ENCODE measurements at regions not wholly inside any gene's neighbourhood (a gene's known extent, or its start where the extent isn't known, plus 50 kb on each side); places are given as distances from the start of the nearest gene placed in this dataset.

GRCh38 chr17:33980193-33980592, 274.9 kb upstream of the CCL2 start:
- no peaks in the 10 kb centered on the region for H3K9me3 ChIP-seq (ENCODE audit: low read length)
- no peaks in the 10 kb centered on the region for H3K9me2 ChIP-seq (ENCODE audit: low read depth, low read length)
- H3K9ac ChIP-seq (ENCODE audit: low read length) = no peak overlapping the region
- no peak overlapping the region for H3K27ac ChIP-seq (ENCODE audit: low read depth, low read length, poor library complexity, severe bottlenecking)
- no peak overlapping the region for H3K4me2 ChIP-seq (ENCODE audit: low read length)
- H3K36me3 ChIP-seq (ENCODE audit: insufficient read depth, low read length) = no peaks in the 10 kb centered on the region
- H4K20me1 ChIP-seq (ENCODE audit: insufficient read depth, low read length) = no peaks in the 10 kb centered on the region
- no peaks in the 10 kb centered on the region for H3K4me1 ChIP-seq (ENCODE audit: insufficient read depth, low read length, severe bottlenecking)
- no peaks in the 10 kb centered on the region for H3K79me2 ChIP-seq (ENCODE audit: insufficient read depth, low read length)
- no peaks in the 10 kb centered on the region for H3F3A ChIP-seq (ENCODE audit: insufficient read depth, low read length)
- H3K27me3 ChIP-seq (ENCODE audit: insufficient read depth, low read length) = no peaks in the 10 kb centered on the region
- no peak for TF ChIP-seq CTCF (IDR thresholded peaks at IDR 0.05; ENCODE audit: low read length)
- no peak for TF ChIP-seq EZH2 (IDR thresholded peaks at IDR 0.05; ENCODE audit: borderline replicate concordance, low read length)
- no peak overlapping the region for H3K4me3 ChIP-seq (ENCODE audit: low read depth, low read length, poor library complexity, severe bottlenecking)
- no peak overlapping the region for H2AFZ ChIP-seq (ENCODE audit: low read length)

DNA sequence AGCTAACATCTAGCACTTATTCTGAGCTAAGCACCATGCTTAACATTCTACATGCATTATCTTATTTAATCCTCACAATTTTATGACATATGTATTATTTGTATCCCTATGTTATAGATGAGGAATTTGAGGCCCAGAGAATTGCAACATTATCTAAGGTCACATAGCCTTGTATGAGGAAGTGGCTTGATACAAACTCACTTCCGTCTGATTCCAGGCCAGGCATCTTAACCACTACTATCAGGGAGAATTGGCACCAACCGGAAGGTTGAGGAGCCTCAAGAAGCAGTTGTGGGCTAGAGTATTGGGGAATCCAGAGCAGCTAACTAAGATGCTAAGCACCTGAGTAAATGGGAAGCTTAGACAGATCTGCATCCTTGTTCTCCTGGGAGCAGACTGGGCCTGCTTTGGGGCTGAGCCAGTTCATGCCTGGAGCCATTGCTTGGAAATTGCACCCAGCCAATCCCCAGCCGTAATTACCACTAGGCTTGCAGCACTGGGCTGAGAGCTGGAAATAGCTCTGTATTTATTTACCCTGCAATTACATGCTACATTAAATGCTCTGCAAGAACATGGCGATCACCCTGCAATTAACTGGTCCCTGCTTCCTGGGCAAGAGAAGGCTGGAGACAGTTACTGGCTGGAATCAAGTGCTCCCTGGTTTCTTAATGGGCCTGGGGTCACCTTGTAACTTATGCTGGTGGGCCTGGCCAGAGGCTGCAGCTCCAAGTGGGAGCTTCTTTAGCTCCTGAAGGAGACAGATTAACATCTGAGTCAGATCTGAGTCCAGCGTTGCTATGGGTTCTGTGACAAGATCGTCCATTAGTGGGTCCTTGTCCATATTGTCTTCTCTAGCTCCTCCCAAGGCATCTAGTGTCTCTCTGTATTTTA, 273.1 kb upstream of the CCL2 start:
- Histone ChIP-seq H3K36me3 (ENCODE audit: insufficient read depth, low read length) (no peaks in the 10 kb centered on the region), H3K9ac (ENCODE audit: low read length) (no peak overlapping the region), H4K20me1 (ENCODE audit: insufficient read depth, low read length) (no peaks in the 10 kb centered on the region), H3K9me2 (ENCODE audit: low read depth, low read length) (no peaks in the 10 kb centered on the region), H3K9me3 (ENCODE audit: low read length) (no peaks in the 10 kb centered on the region), H3K4me2 (ENCODE audit: low read length) (no peak overlapping the region), H3K79me2 (ENCODE audit: insufficient read depth, low read length) (no peaks in the 10 kb centered on the region), H3K27me3 (ENCODE audit: insufficient read depth, low read length) (no peaks in the 10 kb centered on the region), H2AFZ (ENCODE audit: low read length) (no peak overlapping the region), H3K4me1 (ENCODE audit: insufficient read depth, low read length, severe bottlenecking) (no peaks in the 10 kb centered on the region), H3K4me3 (ENCODE audit: low read depth, low read length, poor library complexity, severe bottlenecking) (no peak overlapping the region), H3K27ac (ENCODE audit: low read depth, low read length, poor library complexity, severe bottlenecking) (no peak overlapping the region), H3F3A (ENCODE audit: insufficient read depth, low read length) (no peaks in the 10 kb centered on the region)
- TF ChIP-seq EZH2 (IDR thresholded peaks at IDR 0.05; ENCODE audit: borderline replicate concordance, low read length) = no peak
- no peak for TF ChIP-seq CTCF (IDR thresholded peaks at IDR 0.05; ENCODE audit: low read length)

- no peaks in the 10 kb centered on the region for H3K9me3 ChIP-seq (ENCODE audit: low read length)
- H3K9me2 ChIP-seq (ENCODE audit: low read depth, low read length) = no peaks in the 10 kb centered on the region
- no peaks in the 10 kb centered on the region for H3K79me2 ChIP-seq (ENCODE audit: insufficient read depth, low read length)
- no peaks in the 10 kb centered on the region for H3K27me3 ChIP-seq (ENCODE audit: insufficient read depth, low read length)
- no peaks in the 10 kb centered on the region for H3K36me3 ChIP-seq (ENCODE audit: insufficient read depth, low read length)
- H4K20me1 ChIP-seq (ENCODE audit: insufficient read depth, low read length) = no peaks in the 10 kb centered on the region
- no peak overlapping the region for H3K4me3 ChIP-seq (ENCODE audit: low read depth, low read length, poor library complexity, severe bottlenecking)
- no peak overlapping the region for H2AFZ ChIP-seq (ENCODE audit: low read length)
- no peaks in the 10 kb centered on the region for H3K4me1 ChIP-seq (ENCODE audit: insufficient read depth, low read length, severe bottlenecking)
- no peak overlapping the region for H3K4me2 ChIP-seq (ENCODE audit: low read length)
- H3K27ac ChIP-seq (ENCODE audit: low read depth, low read length, poor library complexity, severe bottlenecking) = no peak overlapping the region
- H3K9ac ChIP-seq (ENCODE audit: low read length) = no peak overlapping the region
- no peak for TF ChIP-seq EZH2 (IDR thresholded peaks at IDR 0.05; ENCODE audit: borderline replicate concordance, low read length)
- no peak for TF ChIP-seq CTCF (IDR thresholded peaks at IDR 0.05; ENCODE audit: low read length)
- H3F3A ChIP-seq (ENCODE audit: insufficient read depth, low read length) = no peaks in the 10 kb centered on the region
Observed at GRCh38 chr17:33982909-33983308, 272.2 kb upstream of the CCL2 start.
